ENCODE measurements at regions not wholly inside any gene's neighbourhood (a gene's known extent, or its start where the extent isn't known, plus 50 kb on each side); places are given as distances from the start of the nearest gene placed in this dataset.

GRCh38 chr4:180394730-180395129, 1848.5 kb upstream of the TENM3 start:
- H3K27ac ChIP-seq (ENCODE audit: low read depth, low read length), result no peak overlapping the region
- H3K4me2 ChIP-seq (ENCODE audit: low read length), result no peak overlapping the region
- no peaks in the 10 kb centered on the region for H3K79me2 ChIP-seq (ENCODE audit: control insufficient read depth, insufficient read depth, low read length, poor library complexity)
- H3K27me3 ChIP-seq (ENCODE audit: insufficient read depth, low read length), result no peaks in the 10 kb centered on the region
- H3K36me3 ChIP-seq (ENCODE audit: control insufficient read depth in 1 of 2, insufficient read depth in 2 of 2, low read length in 2 of 2), result no peaks in the 10 kb centered on the region
- no peak overlapping the region for H3K14ac ChIP-seq (ENCODE audit: low read length)
- no peak overlapping the region for H2AFZ ChIP-seq (ENCODE audit: insufficient read depth, low read length, poor library complexity)
- H2AK5ac ChIP-seq (ENCODE audit: low read length), result no peak overlapping the region
- DNase-seq, result no peak
- H2BK12ac ChIP-seq (ENCODE audit: low read length), result no peak overlapping the region
- no peak overlapping the region for H3K23ac ChIP-seq (ENCODE audit: low read length)
- H4K12ac ChIP-seq (ENCODE audit: low read depth, low read length), result no peak overlapping the region
- no peak overlapping the region for H3K9ac ChIP-seq (ENCODE audit: low read length)
- no peaks in the 10 kb centered on the region for H3K9me3 ChIP-seq (ENCODE audit: insufficient read depth, low read depth, low read length)
- no peak overlapping the region for H4K91ac ChIP-seq (ENCODE audit: low read depth, low read length)
- H2BK5ac ChIP-seq (ENCODE audit: low read depth, low read length, poor library complexity), result no peak overlapping the region
- no peak overlapping the region for H2BK120ac ChIP-seq (ENCODE audit: insufficient read depth, low read length, poor library complexity)
- H3K4ac ChIP-seq (ENCODE audit: low read depth, low read length), result no peak overlapping the region
- no peak overlapping the region for H3K18ac ChIP-seq (ENCODE audit: low read length)
- no peak overlapping the region for H3K4me3 ChIP-seq (ENCODE audit: low read depth, low read length)
- H3K4me1 ChIP-seq (ENCODE audit: control insufficient read depth in 1 of 2, insufficient read depth in 2 of 2, low read length in 2 of 2), result no peaks in the 10 kb centered on the region
- no peak overlapping the region for H4K8ac ChIP-seq (ENCODE audit: low read depth, low read length)
- no peaks in the 10 kb centered on the region for H3K79me1 ChIP-seq (ENCODE audit: low read length)
- no CpG with 5 or more reads among the region's 3 CpGs for WGBS (ENCODE audit: extremely low coverage, insufficient coverage, insufficient read length)

- H3K4me2 ChIP-seq (ENCODE audit: low read length), result no peak overlapping the region
- H3K27ac ChIP-seq (ENCODE audit: low read depth, low read length), result no peak overlapping the region
- no peaks in the 10 kb centered on the region for H3K4me1 ChIP-seq (ENCODE audit: control insufficient read depth in 1 of 2, insufficient read depth in 2 of 2, low read length in 2 of 2)
- H2AFZ ChIP-seq (ENCODE audit: insufficient read depth, low read length, poor library complexity), result no peak overlapping the region
- H2BK12ac ChIP-seq (ENCODE audit: low read length), result no peak overlapping the region
- no peak overlapping the region for H2BK5ac ChIP-seq (ENCODE audit: low read depth, low read length, poor library complexity)
- no peaks in the 10 kb centered on the region for H3K27me3 ChIP-seq (ENCODE audit: insufficient read depth, low read length)
- H3K4me3 ChIP-seq (ENCODE audit: low read depth, low read length), result no peak overlapping the region
- WGBS (ENCODE audit: extremely low coverage, insufficient coverage, insufficient read length), result no CpG with 5 or more reads among the region's 4 CpGs
- DNase-seq, result no peak
- no peaks in the 10 kb centered on the region for H3K9me3 ChIP-seq (ENCODE audit: insufficient read depth, low read depth, low read length)
- H2AK5ac ChIP-seq (ENCODE audit: low read length), result no peak overlapping the region
- no peak overlapping the region for H3K18ac ChIP-seq (ENCODE audit: low read length)
- H4K8ac ChIP-seq (ENCODE audit: low read depth, low read length), result no peak overlapping the region
- H3K23ac ChIP-seq (ENCODE audit: low read length), result no peak overlapping the region
- H3K36me3 ChIP-seq (ENCODE audit: control insufficient read depth in 1 of 2, insufficient read depth in 2 of 2, low read length in 2 of 2), result no peaks in the 10 kb centered on the region
- H3K79me1 ChIP-seq (ENCODE audit: low read length), result no peaks in the 10 kb centered on the region
- no peak overlapping the region for H4K91ac ChIP-seq (ENCODE audit: low read depth, low read length)
- no peak overlapping the region for H4K12ac ChIP-seq (ENCODE audit: low read depth, low read length)
- H3K14ac ChIP-seq (ENCODE audit: low read length), result no peak overlapping the region
- no peak overlapping the region for H2BK120ac ChIP-seq (ENCODE audit: insufficient read depth, low read length, poor library complexity)
- H3K79me2 ChIP-seq (ENCODE audit: control insufficient read depth, insufficient read depth, low read length, poor library complexity), result no peaks in the 10 kb centered on the region
- H3K4ac ChIP-seq (ENCODE audit: low read depth, low read length), result no peak overlapping the region
- no peak overlapping the region for H3K9ac ChIP-seq (ENCODE audit: low read length)
These were observed 1844.6 kb upstream of the TENM3 start for GRCh38 chr4:180398564-180398963.

- Histone ChIP-seq H4K8ac (ENCODE audit: low read depth, low read length) (no peak overlapping the region), H3K79me1 (ENCODE audit: low read length) (no peaks in the 10 kb centered on the region), H4K91ac (ENCODE audit: low read depth, low read length) (no peak overlapping the region), H3K36me3 (ENCODE audit: control insufficient read depth in 1 of 2, insufficient read depth in 2 of 2, low read length in 2 of 2) (no peaks in the 10 kb centered on the region), H3K9me3 (ENCODE audit: insufficient read depth, low read depth, low read length) (no peaks in the 10 kb centered on the region), H3K4me2 (ENCODE audit: low read length) (no peak overlapping the region), H2BK5ac (ENCODE audit: low read depth, low read length, poor library complexity) (no peak overlapping the region), H3K18ac (ENCODE audit: low read length) (no peak overlapping the region), H3K9ac (ENCODE audit: low read length) (no peak overlapping the region), H3K79me2 (ENCODE audit: control insufficient read depth, insufficient read depth, low read length, poor library complexity) (no peaks in the 10 kb centered on the region), H3K4me3 (ENCODE audit: low read depth, low read length) (no peak overlapping the region), H3K27ac (ENCODE audit: low read depth, low read length) (no peak overlapping the region), H2BK120ac (ENCODE audit: insufficient read depth, low read length, poor library complexity) (no peak overlapping the region), H3K27me3 (ENCODE audit: insufficient read depth, low read length) (no peaks in the 10 kb centered on the region), H2BK12ac (ENCODE audit: low read length) (no peak overlapping the region), H4K12ac (ENCODE audit: low read depth, low read length) (no peak overlapping the region), H3K4ac (ENCODE audit: low read depth, low read length) (no peak overlapping the region), H3K14ac (ENCODE audit: low read length) (no peak overlapping the region), H3K4me1 (ENCODE audit: control insufficient read depth in 1 of 2, insufficient read depth in 2 of 2, low read length in 2 of 2) (no peaks in the 10 kb centered on the region), H2AFZ (ENCODE audit: insufficient read depth, low read length, poor library complexity) (no peak overlapping the region), H2AK5ac (ENCODE audit: low read length) (no peak overlapping the region), H3K23ac (ENCODE audit: low read length) (no peak overlapping the region)
- WGBS (ENCODE audit: extremely low coverage, insufficient coverage, insufficient read length), result no CpG with 5 or more reads among the region's 4 CpGs
- DNase-seq, result no peak
These were observed 1835.8 kb upstream of the TENM3 start for GRCh38 chr4:180407275-180407885.

- Histone ChIP-seq H4K12ac (ENCODE audit: low read depth, low read length) (no peak overlapping the region), H3K27ac (ENCODE audit: low read depth, low read length) (no peak overlapping the region), H3K4ac (ENCODE audit: low read depth, low read length) (no peak overlapping the region), H3K79me2 (ENCODE audit: control insufficient read depth, insufficient read depth, low read length, poor library complexity) (no peaks in the 10 kb centered on the region), H3K9ac (ENCODE audit: low read length) (no peak overlapping the region), H2BK12ac (ENCODE audit: low read length) (no peak overlapping the region), H3K4me3 (ENCODE audit: low read depth, low read length) (no peak overlapping the region), H2AK5ac (ENCODE audit: low read length) (no peak overlapping the region), H3K27me3 (ENCODE audit: insufficient read depth, low read length) (no peaks in the 10 kb centered on the region), H4K91ac (ENCODE audit: low read depth, low read length) (no peak overlapping the region), H2AFZ (ENCODE audit: insufficient read depth, low read length, poor library complexity) (no peak overlapping the region), H3K4me1 (ENCODE audit: control insufficient read depth in 1 of 2, insufficient read depth in 2 of 2, low read length in 2 of 2) (no peaks in the 10 kb centered on the region), H3K14ac (ENCODE audit: low read length) (no peak overlapping the region), H3K23ac (ENCODE audit: low read length) (no peak overlapping the region), H2BK120ac (ENCODE audit: insufficient read depth, low read length, poor library complexity) (no peak overlapping the region), H3K9me3 (ENCODE audit: insufficient read depth, low read depth, low read length) (no peaks in the 10 kb centered on the region), H3K36me3 (ENCODE audit: control insufficient read depth in 1 of 2, insufficient read depth in 2 of 2, low read length in 2 of 2) (no peaks in the 10 kb centered on the region), H3K79me1 (ENCODE audit: low read length) (no peaks in the 10 kb centered on the region), H3K4me2 (ENCODE audit: low read length) (no peak overlapping the region), H4K8ac (ENCODE audit: low read depth, low read length) (no peak overlapping the region), H3K18ac (ENCODE audit: low read length) (no peak overlapping the region), H2BK5ac (ENCODE audit: low read depth, low read length, poor library complexity) (no peak overlapping the region)
- 100% methylated on average over 1 of the region's 6 CpGs for WGBS (ENCODE audit: extremely low coverage, insufficient coverage, insufficient read length)
- no peak for DNase-seq
These were observed 1824.2 kb upstream of the TENM3 start for GRCh38 chr4:180418819-180419531.
